ENCODE measurements at regions not wholly inside any gene's neighbourhood (a gene's known extent, or its start where the extent isn't known, plus 50 kb on each side); places are given as distances from the start of the nearest gene placed in this dataset.

GRCh38 chr18:75478996-75479880 is 51.7 kb upstream of the SMIM21 start:
- TF ChIP-seq CTCF (IDR thresholded peaks at IDR 0.05; ENCODE audit: low read depth, low read length), result peak; percentile 49
- H3K4me3 ChIP-seq (replicated peaks in 1 of 2; ENCODE audit: low read depth in 2 of 2, low read length in 2 of 2), result no peak overlapping the region
- DNase-seq (ENCODE audit: low read depth in 2 of 2), result peak; percentile 73 to 78

- H3K4me3 ChIP-seq (replicated peaks in 1 of 2; ENCODE audit: low read depth in 2 of 2, low read length in 2 of 2), result no peak overlapping the region
- TF ChIP-seq CTCF (IDR thresholded peaks at IDR 0.05; ENCODE audit: low read depth, low read length), result no peak
- peak in 1 of 2 donors; percentile 31 for DNase-seq (ENCODE audit: low read depth in 2 of 2)
Measured at GRCh38 chr18:75477900-75478299, 50.4 kb upstream of the SMIM21 start.
